NCI-H524 (cell line): ENCODE measurements at regions not wholly inside any gene's neighbourhood (a gene's known extent, or its start where the extent isn't known, plus 50 kb on each side); places are given as distances from the start of the nearest gene placed in this dataset.

ENCODE experiments used
- DNase-seq, 2 experiments: peaks; one replicate each; lab custom pipeline; 2025; lab: John Stamatoyannopoulos, UW

GRCh38 chr13:48181482-48182145 is 51.4 kb upstream of the ITM2B start:
- no peak for DNase-seq

- DNase-seq, result no peak
Observed at GRCh38 chr13:48178126-48178525, 54.9 kb upstream of the ITM2B start.

GRCh38 chr13:48176781-48177180 is 56.2 kb upstream of the ITM2B start:
- no peak for DNase-seq

GRCh38 chr13:48175185-48175584 is 57.8 kb upstream of the ITM2B start:
- no peak for DNase-seq

- peak; percentile 95 to 96 for DNase-seq
Observed at GRCh38 chr13:48167866-48168265, 65.1 kb upstream of the ITM2B start.

- DNase-seq, result no peak
Observed at GRCh38 chr13:48165727-48166126, 67.3 kb upstream of the ITM2B start.

GRCh38 chr13:48165063-48165462 is 67.9 kb upstream of the ITM2B start:
- DNase-seq, result no peak

GRCh38 chr13:48163061-48163460 is 68.2 kb upstream of the MED4 start:
- DNase-seq, result no peak

- DNase-seq, result no peak
Observed at GRCh38 chr13:48162217-48162616, 67.3 kb upstream of the MED4 start.

GRCh38 chr13:48161530-48162179 is 66.8 kb upstream of the MED4 start:
- DNase-seq, result no peak

- peak in 1 of 2 experiments; percentile 10 for DNase-seq
Observed at GRCh38 chr13:48160606-48161278, 65.8 kb upstream of the MED4 start.

- DNase-seq, result no peak
Observed at GRCh38 chr13:48159826-48160225, 64.9 kb upstream of the MED4 start.

GRCh38 chr13:48159401-48159800 is 64.5 kb upstream of the MED4 start:
- DNase-seq, result peak in 1 of 2 experiments; percentile 12

GRCh38 chr13:48158915-48159314 is 64.0 kb upstream of the MED4 start:
- DNase-seq, result peak in 1 of 2 experiments; percentile 34

- peak; percentile 75 to 89 for DNase-seq
Observed at GRCh38 chr13:48158290-48158689, 63.4 kb upstream of the MED4 start.

GRCh38 chr13:48156466-48156865 is 61.6 kb upstream of the MED4 start:
- peak in 1 of 2 experiments; percentile 36 for DNase-seq

- DNase-seq, result no peak
Observed at GRCh38 chr13:48155848-48156247, 60.9 kb upstream of the MED4 start.

- no peak for DNase-seq
Observed at GRCh38 chr13:48154671-48155070, 59.8 kb upstream of the MED4 start.

GRCh38 chr13:48153186-48153585 is 58.3 kb upstream of the MED4 start:
- no peak for DNase-seq

GRCh38 chr13:48151363-48152161 is 56.7 kb upstream of the MED4 start:
- no peak for DNase-seq

- no peak for DNase-seq
Observed at GRCh38 chr13:48148454-48148853, 53.5 kb upstream of the MED4 start.

GRCh38 chr13:48146636-48147035 is 51.7 kb upstream of the MED4 start:
- DNase-seq, result no peak
